Left lung (tissue), 4 donors: ENCODE measurements at regions not wholly inside any gene's neighbourhood (a gene's known extent, or its start where the extent isn't known, plus 50 kb on each side); places are given as distances from the start of the nearest gene placed in this dataset.

Experiments used
- ATAC-seq: fragments of 200-7000 bp; cut with Tn5 transposase; one replicate; pipeline ENCODE4 v1.9.1; 2020; ENCODE audit warnings: moderate library complexity
- DNase-seq, 4 donors: peaks; one replicate each; pipeline ENCODE4 v3.0.0-alpha.2; 2013 to 2020
- H3K27ac ChIP-seq, 2 donors: fragments of 200-600 bp; sonication (generic) in 1 of 2; one replicate each; pipeline versions ENCODE4 v1.5.0 to v1.8.0; 2020 to 2021
- H3K27me3 ChIP-seq, 2 donors: fragments of 200-600 bp; sonication (generic) in 1 of 2; one replicate each; pipeline versions ENCODE4 v1.5.0 to v1.8.0; 2020 to 2021
- H3K36me3 ChIP-seq, 2 donors: fragments of 200-600 bp; sonication (generic) in 1 of 2; one replicate each; pipeline versions ENCODE4 v1.5.0 to v1.8.0; 2020 to 2021
- H3K4me1 ChIP-seq, 2 donors: fragments of 200-600 bp; one replicate each; pipeline ENCODE4 v1.8.0; 2021
- H3K4me3 ChIP-seq, 2 donors: fragments of 200-600 bp; sonication (generic) in 1 of 2; one replicate each; pipeline versions ENCODE4 v1.5.0 to v1.8.0; 2020 to 2021; ENCODE audit warnings: mild to moderate bottlenecking in 1 of 2
- H3K9me3 ChIP-seq, 2 donors: fragments of 200-600 bp; sonication (generic) in 1 of 2; one replicate each; pipeline versions ENCODE4 v1.5.0 to v1.8.0; 2020 to 2021
- intact Hi-C, 2 donors: fragments of 100-400 bp; cut with DNase I; formaldehyde crosslinking; loops; one replicate each; pipeline versions ENCODE4 v1.11.2 to v1.14.2; 2022
- TF ChIP-seq, protein P1 (sequence below), 2 donors: fragments of 200-600 bp; sonication (generic) in 1 of 2; IDR thresholded peaks; one replicate each; pipeline versions ENCODE4 v1.5.0 to v1.8.0; 2021; ENCODE audit warnings: antibody characterized with exemption in 2 of 2
- donor health status: DM: no; HTN: yes; CAD: no.
- donor health status: DM: no; HTN: no; CAD: no.

- no peak for ATAC-seq
These were observed 118.1 kb downstream of the INHBB start for GRCh38 chr2:120463996-120464395.

GRCh38 chr2:120464448-120464931, 118.6 kb downstream of the INHBB start:
- Histone ChIP-seq H3K27me3 (no peaks in the 10 kb centered on the region), H3K9me3 (no peaks in the 10 kb centered on the region), H3K4me1 (peaks cover 0 to 1% of the 10 kb centered on the region in 2 donors), H3K27ac (no peak overlapping the region), H3K36me3 (no peaks in the 10 kb centered on the region), H3K4me3 (no peak overlapping the region)
- ATAC-seq (no peak), DNase-seq (no peak)
- intact Hi-C loops = no loop called here
- TF ChIP-seq, protein P1, sequence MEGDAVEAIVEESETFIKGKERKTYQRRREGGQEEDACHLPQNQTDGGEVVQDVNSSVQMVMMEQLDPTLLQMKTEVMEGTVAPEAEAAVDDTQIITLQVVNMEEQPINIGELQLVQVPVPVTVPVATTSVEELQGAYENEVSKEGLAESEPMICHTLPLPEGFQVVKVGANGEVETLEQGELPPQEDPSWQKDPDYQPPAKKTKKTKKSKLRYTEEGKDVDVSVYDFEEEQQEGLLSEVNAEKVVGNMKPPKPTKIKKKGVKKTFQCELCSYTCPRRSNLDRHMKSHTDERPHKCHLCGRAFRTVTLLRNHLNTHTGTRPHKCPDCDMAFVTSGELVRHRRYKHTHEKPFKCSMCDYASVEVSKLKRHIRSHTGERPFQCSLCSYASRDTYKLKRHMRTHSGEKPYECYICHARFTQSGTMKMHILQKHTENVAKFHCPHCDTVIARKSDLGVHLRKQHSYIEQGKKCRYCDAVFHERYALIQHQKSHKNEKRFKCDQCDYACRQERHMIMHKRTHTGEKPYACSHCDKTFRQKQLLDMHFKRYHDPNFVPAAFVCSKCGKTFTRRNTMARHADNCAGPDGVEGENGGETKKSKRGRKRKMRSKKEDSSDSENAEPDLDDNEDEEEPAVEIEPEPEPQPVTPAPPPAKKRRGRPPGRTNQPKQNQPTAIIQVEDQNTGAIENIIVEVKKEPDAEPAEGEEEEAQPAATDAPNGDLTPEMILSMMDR (IDR thresholded peaks at IDR 0.05) = no peak

More at GRCh38 chr2:120463996-120464395, 118.1 kb downstream of the INHBB start:
- DNase-seq = no peak
- TF ChIP-seq, protein P1 (IDR thresholded peaks at IDR 0.05) = no peak
- Histone ChIP-seq H3K27ac (no peak overlapping the region), H3K4me3 (no peak overlapping the region), H3K36me3 (no peaks in the 10 kb centered on the region), H3K9me3 (peaks cover 0 to 3% of the 10 kb centered on the region in 2 donors), H3K27me3 (no peaks in the 10 kb centered on the region), H3K4me1 (no peaks in the 10 kb centered on the region)
- intact Hi-C loops = no loop called here

- peak in 1 of 4 donors; percentile 55 for DNase-seq
These were observed 119.2 kb downstream of the INHBB start for GRCh38 chr2:120465012-120465700.

DNA sequence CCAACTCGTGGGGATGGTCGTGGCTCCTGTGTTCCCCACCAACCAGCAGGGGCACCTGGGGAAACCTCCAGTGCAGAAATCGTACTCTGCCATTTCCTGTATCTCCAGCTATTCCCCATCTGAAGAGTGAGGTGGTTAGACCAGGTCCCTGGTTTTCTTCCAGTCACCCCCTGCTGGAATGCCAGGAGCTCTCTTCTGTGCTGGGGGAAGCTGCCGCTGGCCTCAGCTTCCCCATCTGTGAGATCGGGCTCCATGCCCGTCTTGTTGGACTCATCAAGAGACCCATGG, 119.7 kb downstream of the INHBB start:
- no peaks in the 10 kb centered on the region for H3K9me3 ChIP-seq
- TF ChIP-seq, protein P1 (IDR thresholded peaks at IDR 0.05) = no peak
- intact Hi-C loops = no loop called here
- no peaks in the 10 kb centered on the region for H3K27me3 ChIP-seq
- ATAC-seq (no peak), DNase-seq (no peak)
- no peak overlapping the region for H3K27ac ChIP-seq
- H3K4me1 ChIP-seq = peaks cover 3 to 13% of the 10 kb centered on the region in 2 donors
- no peaks in the 10 kb centered on the region for H3K36me3 ChIP-seq
- no peak overlapping the region for H3K4me3 ChIP-seq

More at GRCh38 chr2:120465012-120465700, 119.2 kb downstream of the INHBB start:
- TF ChIP-seq, protein P1 (IDR thresholded peaks at IDR 0.05) = no peak
- peaks cover 0 to 8% of the 10 kb centered on the region in 2 donors for H3K4me1 ChIP-seq
- no peaks in the 10 kb centered on the region for H3K27me3 ChIP-seq
- intact Hi-C loops = no loop called here
- no peak overlapping the region for H3K4me3 ChIP-seq
- ATAC-seq = no peak
- H3K27ac ChIP-seq = no peak overlapping the region
- H3K36me3 ChIP-seq = no peaks in the 10 kb centered on the region
- H3K9me3 ChIP-seq = no peaks in the 10 kb centered on the region

GRCh38 chr2:120465989-120466703, 120.2 kb downstream of the INHBB start:
- peaks cover 8 to 13% of the 10 kb centered on the region in 2 donors for H3K4me1 ChIP-seq
- H3K4me3 ChIP-seq = no peak overlapping the region
- H3K9me3 ChIP-seq = no peaks in the 10 kb centered on the region
- DNase-seq (peak in 3 of 4 donors; percentile 11 to 64 (median 40)), ATAC-seq (no peak)
- no peaks in the 10 kb centered on the region for H3K27me3 ChIP-seq
- H3K27ac ChIP-seq = no peak overlapping the region
- TF ChIP-seq, protein P1 (IDR thresholded peaks at IDR 0.05) = no peak
- intact Hi-C loops = no loop called here
- H3K36me3 ChIP-seq = no peaks in the 10 kb centered on the region
